ENCODE measurements at regions not wholly inside any gene's neighbourhood (a gene's known extent, or its start where the extent isn't known, plus 50 kb on each side); places are given as distances from the start of the nearest gene placed in this dataset.
A peak's percentile ranks its signal among the peaks of the same experiment; 100 is the strongest.

DNA sequence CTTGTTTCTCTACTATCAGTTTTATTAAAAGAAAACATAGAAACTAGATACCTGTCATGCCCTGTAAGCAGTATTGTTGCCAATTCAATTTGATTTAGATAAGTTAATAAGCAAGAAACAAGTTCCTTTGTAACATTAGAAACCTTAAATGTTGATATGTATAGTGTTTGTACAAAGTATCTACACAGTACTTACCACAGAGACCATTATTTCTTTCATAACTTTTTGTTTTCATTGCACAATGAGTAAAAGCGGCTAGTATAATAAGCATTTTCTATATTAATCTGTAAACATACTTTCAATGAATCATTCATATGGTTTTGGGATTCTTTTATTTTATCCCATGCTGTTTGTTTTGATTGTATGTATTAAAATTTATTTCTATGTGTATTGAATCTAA lies 305.1 kb downstream of the TTC6 start:
- no peak for TF ChIP-seq POLR2A (IDR thresholded peaks at IDR 0.05)
- TF ChIP-seq, protein P1, sequence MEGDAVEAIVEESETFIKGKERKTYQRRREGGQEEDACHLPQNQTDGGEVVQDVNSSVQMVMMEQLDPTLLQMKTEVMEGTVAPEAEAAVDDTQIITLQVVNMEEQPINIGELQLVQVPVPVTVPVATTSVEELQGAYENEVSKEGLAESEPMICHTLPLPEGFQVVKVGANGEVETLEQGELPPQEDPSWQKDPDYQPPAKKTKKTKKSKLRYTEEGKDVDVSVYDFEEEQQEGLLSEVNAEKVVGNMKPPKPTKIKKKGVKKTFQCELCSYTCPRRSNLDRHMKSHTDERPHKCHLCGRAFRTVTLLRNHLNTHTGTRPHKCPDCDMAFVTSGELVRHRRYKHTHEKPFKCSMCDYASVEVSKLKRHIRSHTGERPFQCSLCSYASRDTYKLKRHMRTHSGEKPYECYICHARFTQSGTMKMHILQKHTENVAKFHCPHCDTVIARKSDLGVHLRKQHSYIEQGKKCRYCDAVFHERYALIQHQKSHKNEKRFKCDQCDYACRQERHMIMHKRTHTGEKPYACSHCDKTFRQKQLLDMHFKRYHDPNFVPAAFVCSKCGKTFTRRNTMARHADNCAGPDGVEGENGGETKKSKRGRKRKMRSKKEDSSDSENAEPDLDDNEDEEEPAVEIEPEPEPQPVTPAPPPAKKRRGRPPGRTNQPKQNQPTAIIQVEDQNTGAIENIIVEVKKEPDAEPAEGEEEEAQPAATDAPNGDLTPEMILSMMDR (IDR thresholded peaks at IDR 0.05), result no peak
- H3K27me3 ChIP-seq, result no peaks in the 10 kb centered on the region
- H3K4me1 ChIP-seq, result no peaks in the 10 kb centered on the region
- DNase-seq, result no peak
- H3K36me3 ChIP-seq, result no peaks in the 10 kb centered on the region
- no peak overlapping the region for H3K27ac ChIP-seq
- WGBS, 2 donors, result 94 to 96% methylated on average over 1 of the region's 1 CpG
- intact Hi-C loops (cut with DNase I), result loop anchor here (10.0 kb wide), 1 partner anchor 964 kb away; no protein-coding TSS in a partner anchor
- no peaks in the 10 kb centered on the region for H3K9me3 ChIP-seq
- H3K4me3 ChIP-seq (replicated peaks in 1 of 3), result no peak overlapping the region

DNA sequence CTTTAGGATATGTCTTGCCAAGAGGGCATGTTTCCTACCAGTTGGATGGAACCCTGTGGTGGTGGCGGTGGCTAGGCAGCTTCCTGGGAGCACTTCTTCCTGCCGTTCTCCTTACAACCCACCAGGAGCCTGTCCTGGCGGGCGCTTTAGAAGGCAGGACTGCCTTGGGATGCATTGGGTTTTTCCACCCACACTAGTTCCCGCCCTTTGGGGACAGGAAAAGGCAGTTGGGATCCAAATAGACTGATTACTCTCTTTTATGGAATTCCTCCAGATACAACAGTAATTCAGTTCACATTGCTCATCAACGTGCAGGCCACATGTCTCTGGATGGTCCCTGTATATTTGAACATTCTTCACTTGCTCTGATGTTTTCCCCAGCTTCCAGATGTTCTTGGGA lies 305.7 kb upstream of the SSTR1 start:
- Histone ChIP-seq H3K27me3 (no peaks in the 10 kb centered on the region), H3K27ac (no peak overlapping the region), H3K36me3 (no peaks in the 10 kb centered on the region), H3K4me1 (no peaks in the 10 kb centered on the region), H3K4me3 (replicated peaks in 1 of 3) (no peak overlapping the region), H3K9me3 (no peaks in the 10 kb centered on the region)
- intact Hi-C loops (cut with DNase I), result loop anchor here (10.0 kb wide), 1 partner anchor 963 kb away; no protein-coding TSS in a partner anchor
- TF ChIP-seq, protein P1 (IDR thresholded peaks at IDR 0.05), result no peak
- no peak for TF ChIP-seq POLR2A (IDR thresholded peaks at IDR 0.05)
- 64 to 75% methylated on average over 6 of the region's 6 CpGs for WGBS, 2 donors
- DNase-seq, result no peak

DNA sequence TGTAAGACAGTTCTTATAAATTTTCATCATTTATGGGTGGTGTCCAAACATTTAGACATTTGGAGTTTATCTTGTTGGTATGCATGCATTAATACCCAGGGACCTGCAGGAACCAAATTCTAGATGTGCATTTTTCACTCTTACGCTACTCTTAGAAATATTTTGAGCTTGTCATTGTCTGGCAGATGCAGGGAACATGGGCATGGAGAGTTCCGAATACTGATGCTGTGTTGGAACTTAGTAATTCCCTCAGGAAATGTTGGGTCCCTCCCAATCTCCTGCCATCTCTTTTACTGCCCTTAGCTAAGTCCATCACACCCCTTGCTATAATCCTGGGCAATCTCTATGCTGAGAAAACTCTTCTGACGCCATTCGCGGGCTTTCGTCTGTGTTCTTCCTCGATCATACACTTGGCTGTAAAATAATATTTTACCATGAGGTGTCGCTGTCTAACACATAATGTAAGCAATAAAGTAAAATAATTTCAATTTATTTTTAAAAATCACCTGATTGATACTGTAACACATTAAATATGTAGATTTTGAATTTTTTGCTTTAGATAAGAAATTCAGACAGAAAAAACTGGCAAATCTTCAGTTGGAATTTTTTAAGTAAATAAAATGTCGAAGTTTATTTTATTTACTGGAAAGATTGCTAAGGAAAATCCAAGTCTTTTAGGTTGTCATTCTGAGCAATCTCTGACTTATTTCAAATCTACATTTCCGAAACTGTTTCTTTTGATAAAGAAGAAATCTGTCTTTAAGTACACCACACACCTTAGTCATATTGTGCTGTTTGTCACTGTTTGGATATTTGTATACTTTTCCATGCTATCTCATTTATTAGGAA lies 304.1 kb upstream of the SSTR1 start:
- H3K4me3 ChIP-seq (replicated peaks in 1 of 3), result no peak overlapping the region
- WGBS, 2 donors, result 26 to 31% methylated on average over 10 of the region's 10 CpGs
- no peak for TF ChIP-seq POLR2A (IDR thresholded peaks at IDR 0.05)
- TF ChIP-seq, protein P1 (IDR thresholded peaks at IDR 0.05), result peak in 5 of 6 experiments; percentile 20 to 63 (median 56)
- peak in 1 of 2 donors; percentile 5 for DNase-seq
- no peaks in the 10 kb centered on the region for H3K9me3 ChIP-seq
- no peaks in the 10 kb centered on the region for H3K27me3 ChIP-seq
- intact Hi-C loops (cut with DNase I), result loop anchor here (10.0 kb wide), 1 partner anchor 961 kb away; no protein-coding TSS in a partner anchor
- no peak overlapping the region for H3K27ac ChIP-seq
- no peaks in the 10 kb centered on the region for H3K4me1 ChIP-seq
- H3K36me3 ChIP-seq, result no peaks in the 10 kb centered on the region

DNA sequence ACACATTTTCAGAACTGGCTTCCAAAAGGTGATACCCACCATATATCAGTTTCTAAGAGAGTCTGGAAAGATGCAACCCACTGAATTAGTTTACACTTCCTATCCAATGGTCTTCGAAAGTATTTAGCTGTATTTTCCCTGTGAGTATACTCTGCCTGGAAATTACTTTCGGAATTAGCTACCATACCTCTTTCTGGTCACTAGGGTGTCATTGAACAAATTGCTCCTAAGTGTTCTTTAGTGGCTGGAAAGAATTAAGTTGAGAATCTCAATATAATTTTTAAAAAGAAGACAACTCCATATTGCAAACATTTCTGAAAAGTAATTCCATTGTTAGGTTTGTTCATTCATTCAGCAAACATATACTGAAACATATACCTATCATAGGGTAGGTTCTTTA lies 283.1 kb upstream of the SSTR1 start:
- TF ChIP-seq, protein P1 (IDR thresholded peaks at IDR 0.05), result no peak
- TF ChIP-seq POLR2A (IDR thresholded peaks at IDR 0.05), result no peak
- H3K27me3 ChIP-seq, result no peaks in the 10 kb centered on the region
- no peak overlapping the region for H3K27ac ChIP-seq
- no peaks in the 10 kb centered on the region for H3K4me1 ChIP-seq
- H3K9me3 ChIP-seq, result no peaks in the 10 kb centered on the region
- no peaks in the 10 kb centered on the region for H3K36me3 ChIP-seq
- intact Hi-C loops (cut with DNase I), result no loop called here
- H3K4me3 ChIP-seq (replicated peaks in 1 of 3), result no peak overlapping the region
- WGBS, 2 donors, result 96 to 97% methylated on average over 2 of the region's 2 CpGs
- DNase-seq, result no peak

DNA sequence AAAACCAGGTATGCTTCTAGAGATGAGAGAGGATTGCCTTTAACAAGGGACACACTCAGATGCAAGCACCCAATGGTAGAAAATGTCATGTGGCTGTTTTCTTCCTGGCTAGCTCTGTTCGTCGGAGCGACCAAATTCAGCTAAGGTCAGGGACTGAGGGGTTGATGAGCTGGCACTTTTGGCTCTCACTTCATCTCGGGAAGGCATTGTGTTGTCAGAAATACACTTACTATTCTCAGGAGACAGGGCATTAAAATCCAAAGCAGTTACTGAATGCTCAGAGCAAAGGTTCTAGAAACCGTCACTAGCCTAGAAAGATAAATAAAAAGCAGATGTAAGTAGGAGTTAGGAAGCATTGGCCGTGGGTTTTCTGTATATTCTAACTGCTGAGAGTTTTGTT lies 275.7 kb upstream of the SSTR1 start:
- H3K27me3 ChIP-seq, result no peaks in the 10 kb centered on the region
- intact Hi-C loops (cut with DNase I), result no loop called here
- no peaks in the 10 kb centered on the region for H3K4me1 ChIP-seq
- H3K9me3 ChIP-seq, result no peaks in the 10 kb centered on the region
- WGBS, 2 donors, result 57 to 65% methylated on average over 6 of the region's 6 CpGs
- no peak for TF ChIP-seq POLR2A (IDR thresholded peaks at IDR 0.05)
- TF ChIP-seq, protein P1 (IDR thresholded peaks at IDR 0.05), result no peak
- no peak overlapping the region for H3K4me3 ChIP-seq (replicated peaks in 1 of 3)
- no peak overlapping the region for H3K27ac ChIP-seq
- DNase-seq, result no peak
- H3K36me3 ChIP-seq, result no peaks in the 10 kb centered on the region
